ENCODE measurements at regions not wholly inside any gene's neighbourhood (a gene's known extent, or its start where the extent isn't known, plus 50 kb on each side); places are given as distances from the start of the nearest gene placed in this dataset.

DNA sequence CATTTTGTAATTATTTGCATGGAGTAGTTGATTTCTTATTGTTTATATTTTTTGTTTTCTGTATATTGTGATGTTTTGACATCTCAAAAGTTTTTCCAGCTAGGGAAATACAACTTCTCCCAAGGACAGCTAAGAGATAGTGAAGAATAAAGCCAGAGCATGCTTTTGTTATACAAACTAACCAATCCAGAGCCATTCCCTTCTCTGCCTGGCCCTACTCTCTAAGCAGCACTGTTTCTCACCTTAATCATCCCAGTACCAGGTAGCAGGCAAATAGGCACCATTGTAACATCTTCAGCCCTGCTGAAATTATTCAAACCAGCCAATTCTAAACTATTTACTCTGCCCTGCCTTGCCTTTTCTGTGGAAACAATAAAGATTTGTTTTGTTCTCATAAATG, 1063.4 kb upstream of the CHAC2 start:
- no peak for TF ChIP-seq POLR2A (IDR thresholded peaks at IDR 0.05)
- TF ChIP-seq, protein P1, sequence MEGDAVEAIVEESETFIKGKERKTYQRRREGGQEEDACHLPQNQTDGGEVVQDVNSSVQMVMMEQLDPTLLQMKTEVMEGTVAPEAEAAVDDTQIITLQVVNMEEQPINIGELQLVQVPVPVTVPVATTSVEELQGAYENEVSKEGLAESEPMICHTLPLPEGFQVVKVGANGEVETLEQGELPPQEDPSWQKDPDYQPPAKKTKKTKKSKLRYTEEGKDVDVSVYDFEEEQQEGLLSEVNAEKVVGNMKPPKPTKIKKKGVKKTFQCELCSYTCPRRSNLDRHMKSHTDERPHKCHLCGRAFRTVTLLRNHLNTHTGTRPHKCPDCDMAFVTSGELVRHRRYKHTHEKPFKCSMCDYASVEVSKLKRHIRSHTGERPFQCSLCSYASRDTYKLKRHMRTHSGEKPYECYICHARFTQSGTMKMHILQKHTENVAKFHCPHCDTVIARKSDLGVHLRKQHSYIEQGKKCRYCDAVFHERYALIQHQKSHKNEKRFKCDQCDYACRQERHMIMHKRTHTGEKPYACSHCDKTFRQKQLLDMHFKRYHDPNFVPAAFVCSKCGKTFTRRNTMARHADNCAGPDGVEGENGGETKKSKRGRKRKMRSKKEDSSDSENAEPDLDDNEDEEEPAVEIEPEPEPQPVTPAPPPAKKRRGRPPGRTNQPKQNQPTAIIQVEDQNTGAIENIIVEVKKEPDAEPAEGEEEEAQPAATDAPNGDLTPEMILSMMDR (IDR thresholded peaks at IDR 0.05), result no peak
